ENCODE measurements at regions not wholly inside any gene's neighbourhood (a gene's known extent, or its start where the extent isn't known, plus 50 kb on each side); places are given as distances from the start of the nearest gene placed in this dataset.
"Not testable (repeated sequence)": the region's sequence is repeated elsewhere in the genome, so short reads cannot be mapped to it uniquely, and the experiment has no call there.

DNA sequence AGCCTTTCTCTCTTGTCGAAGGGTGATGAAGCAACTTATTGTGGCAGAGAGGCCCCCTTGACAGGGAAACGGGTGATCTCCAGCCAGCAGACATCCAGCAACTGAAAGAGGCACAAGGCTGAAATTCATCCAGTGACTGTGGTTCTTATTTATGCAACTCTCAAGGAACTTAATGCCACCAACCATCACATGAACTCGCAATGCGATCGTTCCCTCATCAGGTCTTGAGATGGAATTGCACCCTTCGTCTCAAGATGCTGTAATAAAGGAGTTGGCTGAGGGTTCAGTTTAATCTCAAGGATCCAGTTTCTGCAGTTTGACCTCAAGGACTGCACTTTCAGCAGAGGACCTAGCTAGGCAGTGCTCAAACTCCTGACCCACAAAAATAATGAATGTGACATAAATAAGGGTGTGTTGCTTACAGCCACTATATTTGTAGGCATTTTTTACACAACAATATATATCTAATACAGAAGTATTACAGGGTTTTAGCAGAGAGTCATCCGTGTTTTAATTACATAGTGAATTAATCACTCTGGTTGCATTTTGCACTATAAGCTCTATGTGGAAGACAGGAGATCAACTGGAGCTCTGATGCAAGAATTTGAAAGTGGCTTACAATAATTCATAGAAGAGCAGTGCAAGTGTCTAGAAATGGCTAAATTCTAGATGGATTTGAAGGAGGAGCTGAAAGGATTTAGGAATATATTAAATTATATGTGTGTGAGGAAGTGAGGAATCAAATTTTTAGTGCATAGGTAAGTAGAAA lies 957.8 kb upstream of the CTNND2 start:
- Histone ChIP-seq H3K4me3 (replicated peaks; ENCODE audit: insufficient read depth, low read length) (no peak overlapping the region), H3K27me3 (ENCODE audit: insufficient read depth, poor library complexity, severe bottlenecking) (no peaks in the 10 kb centered on the region), H3K27ac (replicated peaks) (no peak overlapping the region)
- TF ChIP-seq, protein P1, sequence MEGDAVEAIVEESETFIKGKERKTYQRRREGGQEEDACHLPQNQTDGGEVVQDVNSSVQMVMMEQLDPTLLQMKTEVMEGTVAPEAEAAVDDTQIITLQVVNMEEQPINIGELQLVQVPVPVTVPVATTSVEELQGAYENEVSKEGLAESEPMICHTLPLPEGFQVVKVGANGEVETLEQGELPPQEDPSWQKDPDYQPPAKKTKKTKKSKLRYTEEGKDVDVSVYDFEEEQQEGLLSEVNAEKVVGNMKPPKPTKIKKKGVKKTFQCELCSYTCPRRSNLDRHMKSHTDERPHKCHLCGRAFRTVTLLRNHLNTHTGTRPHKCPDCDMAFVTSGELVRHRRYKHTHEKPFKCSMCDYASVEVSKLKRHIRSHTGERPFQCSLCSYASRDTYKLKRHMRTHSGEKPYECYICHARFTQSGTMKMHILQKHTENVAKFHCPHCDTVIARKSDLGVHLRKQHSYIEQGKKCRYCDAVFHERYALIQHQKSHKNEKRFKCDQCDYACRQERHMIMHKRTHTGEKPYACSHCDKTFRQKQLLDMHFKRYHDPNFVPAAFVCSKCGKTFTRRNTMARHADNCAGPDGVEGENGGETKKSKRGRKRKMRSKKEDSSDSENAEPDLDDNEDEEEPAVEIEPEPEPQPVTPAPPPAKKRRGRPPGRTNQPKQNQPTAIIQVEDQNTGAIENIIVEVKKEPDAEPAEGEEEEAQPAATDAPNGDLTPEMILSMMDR (IDR thresholded peaks at IDR 0.05; ENCODE audit: insufficient read depth, low read length) = no peak
- TF ChIP-seq, protein P2, sequence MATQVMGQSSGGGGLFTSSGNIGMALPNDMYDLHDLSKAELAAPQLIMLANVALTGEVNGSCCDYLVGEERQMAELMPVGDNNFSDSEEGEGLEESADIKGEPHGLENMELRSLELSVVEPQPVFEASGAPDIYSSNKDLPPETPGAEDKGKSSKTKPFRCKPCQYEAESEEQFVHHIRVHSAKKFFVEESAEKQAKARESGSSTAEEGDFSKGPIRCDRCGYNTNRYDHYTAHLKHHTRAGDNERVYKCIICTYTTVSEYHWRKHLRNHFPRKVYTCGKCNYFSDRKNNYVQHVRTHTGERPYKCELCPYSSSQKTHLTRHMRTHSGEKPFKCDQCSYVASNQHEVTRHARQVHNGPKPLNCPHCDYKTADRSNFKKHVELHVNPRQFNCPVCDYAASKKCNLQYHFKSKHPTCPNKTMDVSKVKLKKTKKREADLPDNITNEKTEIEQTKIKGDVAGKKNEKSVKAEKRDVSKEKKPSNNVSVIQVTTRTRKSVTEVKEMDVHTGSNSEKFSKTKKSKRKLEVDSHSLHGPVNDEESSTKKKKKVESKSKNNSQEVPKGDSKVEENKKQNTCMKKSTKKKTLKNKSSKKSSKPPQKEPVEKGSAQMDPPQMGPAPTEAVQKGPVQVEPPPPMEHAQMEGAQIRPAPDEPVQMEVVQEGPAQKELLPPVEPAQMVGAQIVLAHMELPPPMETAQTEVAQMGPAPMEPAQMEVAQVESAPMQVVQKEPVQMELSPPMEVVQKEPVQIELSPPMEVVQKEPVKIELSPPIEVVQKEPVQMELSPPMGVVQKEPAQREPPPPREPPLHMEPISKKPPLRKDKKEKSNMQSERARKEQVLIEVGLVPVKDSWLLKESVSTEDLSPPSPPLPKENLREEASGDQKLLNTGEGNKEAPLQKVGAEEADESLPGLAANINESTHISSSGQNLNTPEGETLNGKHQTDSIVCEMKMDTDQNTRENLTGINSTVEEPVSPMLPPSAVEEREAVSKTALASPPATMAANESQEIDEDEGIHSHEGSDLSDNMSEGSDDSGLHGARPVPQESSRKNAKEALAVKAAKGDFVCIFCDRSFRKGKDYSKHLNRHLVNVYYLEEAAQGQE (IDR thresholded peaks at IDR 0.05; ENCODE audit: insufficient replicate concordance, low read depth) = no peak
- TF ChIP-seq POLR2AphosphoS5 (IDR thresholded peaks at IDR 0.05; ENCODE audit: low read depth) (no peak), SPI1 (IDR thresholded peaks at IDR 0.05; ENCODE audit: borderline replicate concordance, low read depth) (no peak), GABPA (IDR thresholded peaks at IDR 0.05; ENCODE audit: low read depth) (no peak)
- no peak for DNase-seq (ENCODE audit: low read depth in 1 of 2, low spot score in 1 of 2)

DNA sequence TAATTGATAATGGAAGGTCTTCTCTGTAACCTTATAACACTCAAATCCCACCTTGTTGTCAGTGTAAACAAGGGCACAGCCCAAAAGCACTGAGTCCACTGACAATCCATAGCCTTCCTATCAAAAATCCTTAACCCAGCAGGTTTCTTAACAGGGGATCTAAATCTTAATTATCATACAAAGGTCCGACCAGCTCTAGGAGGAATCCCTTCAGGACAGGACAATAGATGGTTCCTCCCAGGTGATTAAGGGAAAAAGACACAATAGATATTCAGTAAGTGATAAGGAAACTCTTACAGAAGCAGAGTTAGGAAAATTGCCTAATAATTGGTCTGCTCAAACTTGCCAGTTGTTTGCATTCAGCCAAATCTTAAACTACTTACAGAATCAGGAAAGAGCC lies 951.9 kb upstream of the CTNND2 start:
- H3K27ac ChIP-seq (replicated peaks); DNase-seq (ENCODE audit: low read depth in 1 of 2, low spot score in 1 of 2); H3K27me3 ChIP-seq (ENCODE audit: insufficient read depth, poor library complexity, severe bottlenecking); H3K4me3 ChIP-seq (replicated peaks; ENCODE audit: insufficient read depth, low read length): not testable (repeated sequence)

DNA sequence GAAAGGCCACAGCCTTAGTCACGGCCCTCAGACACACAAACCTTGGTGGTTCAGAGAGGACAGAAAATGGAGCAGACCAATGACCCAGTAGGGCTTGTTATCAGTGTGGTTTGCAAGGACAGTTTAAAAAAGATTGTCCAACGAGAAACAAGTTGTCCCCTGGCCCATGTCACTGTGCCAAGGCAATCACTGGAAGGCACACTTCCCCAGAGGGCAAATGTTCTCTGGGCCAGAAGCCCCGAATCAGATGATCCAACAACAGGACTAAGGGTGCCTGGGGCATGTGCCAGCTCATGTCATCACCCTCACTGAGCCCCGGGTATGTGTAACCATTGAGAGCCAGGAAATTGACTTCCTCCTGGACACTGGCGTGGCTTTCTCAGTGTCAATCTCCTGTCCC lies 950.1 kb upstream of the CTNND2 start:
- Histone ChIP-seq H3K27me3 (ENCODE audit: insufficient read depth, poor library complexity, severe bottlenecking) (no peaks in the 10 kb centered on the region), H3K27ac (replicated peaks) (no peak overlapping the region), H3K4me3 (replicated peaks; ENCODE audit: insufficient read depth, low read length) (no peak overlapping the region)
- TF ChIP-seq SPI1 (IDR thresholded peaks at IDR 0.05; ENCODE audit: borderline replicate concordance, low read depth) = no peak
- TF ChIP-seq, protein P1 (IDR thresholded peaks at IDR 0.05; ENCODE audit: insufficient read depth, low read length) = no peak
- no peak for TF ChIP-seq POLR2AphosphoS5 (IDR thresholded peaks at IDR 0.05; ENCODE audit: low read depth)
- TF ChIP-seq, protein P2 (IDR thresholded peaks at IDR 0.05; ENCODE audit: insufficient replicate concordance, low read depth) = no peak
- TF ChIP-seq GABPA (IDR thresholded peaks at IDR 0.05; ENCODE audit: low read depth) = no peak
- no peak for DNase-seq (ENCODE audit: low read depth in 1 of 2, low spot score in 1 of 2)

DNA sequence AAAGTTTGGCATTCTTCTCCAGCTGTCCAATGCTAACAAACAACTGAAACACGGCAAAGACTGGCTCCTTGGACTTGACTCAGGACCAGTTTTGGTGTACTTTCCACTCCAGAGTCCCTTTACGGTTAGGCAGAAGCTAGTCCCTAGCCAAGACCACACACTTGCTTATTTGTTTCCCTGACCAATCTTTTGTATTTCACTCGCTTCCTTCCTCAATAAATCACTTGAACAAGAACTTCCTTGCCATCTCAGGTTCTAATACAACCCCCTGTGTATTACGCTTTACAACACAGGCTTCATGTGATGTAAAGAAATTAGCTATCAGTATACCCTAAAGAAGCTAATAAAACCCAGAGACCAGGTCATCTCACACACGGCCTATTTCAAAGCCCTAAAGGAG lies 947.5 kb upstream of the CTNND2 start:
- no peak for TF ChIP-seq GABPA (IDR thresholded peaks at IDR 0.05; ENCODE audit: low read depth)
- TF ChIP-seq, protein P1 (IDR thresholded peaks at IDR 0.05; ENCODE audit: insufficient read depth, low read length) = no peak
- Histone ChIP-seq H3K27me3 (ENCODE audit: insufficient read depth, poor library complexity, severe bottlenecking) (no peaks in the 10 kb centered on the region), H3K27ac (replicated peaks) (no peak overlapping the region), H3K4me3 (replicated peaks; ENCODE audit: insufficient read depth, low read length) (no peak overlapping the region)
- no peak for DNase-seq (ENCODE audit: low read depth in 1 of 2, low spot score in 1 of 2)
